ENCODE measurements at regions not wholly inside any gene's neighbourhood (a gene's known extent, or its start where the extent isn't known, plus 50 kb on each side); places are given as distances from the start of the nearest gene placed in this dataset.

- H3K4me1 ChIP-seq (ENCODE audit: insufficient read depth, low read length) = no peaks in the 10 kb centered on the region; the same call in 1 of the 2 replicates
- H3K9ac ChIP-seq (ENCODE audit: low read depth, low read length) = peak overlapping the region; percentile 72; the same call in 1 of the 2 replicates
Measured at GRCh38 chr2:45171136-45171501, 161.9 kb upstream of the SIX2 start.

GRCh38 chr2:45170191-45171135 is 161.2 kb upstream of the SIX2 start:
- Histone ChIP-seq H3K4me1 (ENCODE audit: insufficient read depth, low read length) (no peaks in the 10 kb centered on the region; the same call in 1 of the 2 replicates), H3K9ac (ENCODE audit: low read depth, low read length) (peak overlapping the region; percentile 72; the same call in 1 of the 2 replicates), H3K9me3 (ENCODE audit: control insufficient read depth, insufficient read depth, low read length) (no peaks in the 10 kb centered on the region), H3K36me3 (ENCODE audit: insufficient read depth, low read length) (no peaks in the 10 kb centered on the region)

More at GRCh38 chr2:45171136-45171501, 161.9 kb upstream of the SIX2 start:
- Histone ChIP-seq H3K9me3 (ENCODE audit: control insufficient read depth, insufficient read depth, low read length) (no peaks in the 10 kb centered on the region), H3K36me3 (ENCODE audit: insufficient read depth, low read length) (no peaks in the 10 kb centered on the region)

- Histone ChIP-seq H3K9me3 (ENCODE audit: control insufficient read depth, insufficient read depth, low read length) (no peaks in the 10 kb centered on the region), H3K9ac (ENCODE audit: low read depth, low read length) (peak overlapping the region; percentile 72), H3K4me1 (ENCODE audit: insufficient read depth, low read length) (no peaks in the 10 kb centered on the region; the same call in 1 of the 2 replicates), H3K36me3 (ENCODE audit: insufficient read depth, low read length) (no peaks in the 10 kb centered on the region)
Measured at GRCh38 chr2:45169339-45170190, 160.3 kb upstream of the SIX2 start.

- H3K9ac ChIP-seq (ENCODE audit: low read depth, low read length) = peak overlapping the region; percentile 72
- H3K9me3 ChIP-seq (ENCODE audit: control insufficient read depth, insufficient read depth, low read length) = no peaks in the 10 kb centered on the region
- no peaks in the 10 kb centered on the region for H3K36me3 ChIP-seq (ENCODE audit: insufficient read depth, low read length)
- no peaks in the 10 kb centered on the region; the same call in 1 of the 2 replicates for H3K4me1 ChIP-seq (ENCODE audit: insufficient read depth, low read length)
Measured at GRCh38 chr2:45168711-45169338, 159.6 kb upstream of the SIX2 start.

- no peaks in the 10 kb centered on the region; the same call in 1 of the 2 replicates for H3K4me1 ChIP-seq (ENCODE audit: insufficient read depth, low read length)
- peak overlapping the region; percentile 72; the same call in 1 of the 2 replicates for H3K9ac ChIP-seq (ENCODE audit: low read depth, low read length)
- H3K9me3 ChIP-seq (ENCODE audit: control insufficient read depth, insufficient read depth, low read length) = no peaks in the 10 kb centered on the region
- no peaks in the 10 kb centered on the region for H3K36me3 ChIP-seq (ENCODE audit: insufficient read depth, low read length)
Measured at GRCh38 chr2:45167920-45168629, 158.8 kb upstream of the SIX2 start.

- H3K36me3 ChIP-seq (ENCODE audit: insufficient read depth, low read length) = no peaks in the 10 kb centered on the region
- H3K9me3 ChIP-seq (ENCODE audit: control insufficient read depth, insufficient read depth, low read length) = no peaks in the 10 kb centered on the region
- H3K9ac ChIP-seq (ENCODE audit: low read depth, low read length) = no peak overlapping the region
- H3K4me1 ChIP-seq (ENCODE audit: insufficient read depth, low read length) = no peaks in the 10 kb centered on the region; the same call in 1 of the 2 replicates
Measured at GRCh38 chr2:45166229-45166890, 157.1 kb upstream of the SIX2 start.

GRCh38 chr2:45162711-45163110 is 153.5 kb upstream of the SIX2 start:
- H3K4me1 ChIP-seq (ENCODE audit: insufficient read depth, low read length) = no peaks in the 10 kb centered on the region
- H3K9me3 ChIP-seq (ENCODE audit: control insufficient read depth, insufficient read depth, low read length) = no peaks in the 10 kb centered on the region
- no peaks in the 10 kb centered on the region for H3K36me3 ChIP-seq (ENCODE audit: insufficient read depth, low read length)
- no peak overlapping the region for H3K9ac ChIP-seq (ENCODE audit: low read depth, low read length)

GRCh38 chr2:45156605-45157004 is 147.4 kb upstream of the SIX2 start:
- no peaks in the 10 kb centered on the region for H3K9me3 ChIP-seq (ENCODE audit: control insufficient read depth, insufficient read depth, low read length)

GRCh38 chr2:45154606-45155155 is 145.4 kb upstream of the SIX2 start:
- Histone ChIP-seq H3K9ac (ENCODE audit: low read depth, low read length) (no peak overlapping the region), H3K4me1 (ENCODE audit: insufficient read depth, low read length) (no peaks in the 10 kb centered on the region), H3K36me3 (ENCODE audit: insufficient read depth, low read length) (no peaks in the 10 kb centered on the region)

More at GRCh38 chr2:45156605-45157004, 147.4 kb upstream of the SIX2 start:
- H3K4me1 ChIP-seq (ENCODE audit: insufficient read depth, low read length) = no peaks in the 10 kb centered on the region
- H3K36me3 ChIP-seq (ENCODE audit: insufficient read depth, low read length) = no peaks in the 10 kb centered on the region
- no peak overlapping the region for H3K9ac ChIP-seq (ENCODE audit: low read depth, low read length)

GRCh38 chr2:45154144-45154543 is 144.9 kb upstream of the SIX2 start:
- Histone ChIP-seq H3K9ac (ENCODE audit: low read depth, low read length) (no peak overlapping the region), H3K36me3 (ENCODE audit: insufficient read depth, low read length) (no peaks in the 10 kb centered on the region), H3K4me1 (ENCODE audit: insufficient read depth, low read length) (no peaks in the 10 kb centered on the region), H3K9me3 (ENCODE audit: control insufficient read depth, insufficient read depth, low read length) (peaks cover 5% of the 10 kb centered on the region)

More at GRCh38 chr2:45154606-45155155, 145.4 kb upstream of the SIX2 start:
- peaks cover 5% of the 10 kb centered on the region for H3K9me3 ChIP-seq (ENCODE audit: control insufficient read depth, insufficient read depth, low read length)

- no peaks in the 10 kb centered on the region for H3K4me1 ChIP-seq (ENCODE audit: insufficient read depth, low read length)
- no peak overlapping the region for H3K9ac ChIP-seq (ENCODE audit: low read depth, low read length)
- H3K9me3 ChIP-seq (ENCODE audit: control insufficient read depth, insufficient read depth, low read length) = peaks cover 5% of the 10 kb centered on the region
Measured at GRCh38 chr2:45153121-45153520, 143.9 kb upstream of the SIX2 start.

GRCh38 chr2:45152691-45153090 is 143.4 kb upstream of the SIX2 start:
- peaks cover 5% of the 10 kb centered on the region for H3K9me3 ChIP-seq (ENCODE audit: control insufficient read depth, insufficient read depth, low read length)
- no peak overlapping the region for H3K9ac ChIP-seq (ENCODE audit: low read depth, low read length)
- H3K4me1 ChIP-seq (ENCODE audit: insufficient read depth, low read length) = no peaks in the 10 kb centered on the region
- no peaks in the 10 kb centered on the region for H3K36me3 ChIP-seq (ENCODE audit: insufficient read depth, low read length)

More at GRCh38 chr2:45153121-45153520, 143.9 kb upstream of the SIX2 start:
- H3K36me3 ChIP-seq (ENCODE audit: insufficient read depth, low read length) = no peaks in the 10 kb centered on the region
